22Rv1 (cell line): ENCODE measurements at regions not wholly inside any gene's neighbourhood (a gene's known extent, or its start where the extent isn't known, plus 50 kb on each side); places are given as distances from the start of the nearest gene placed in this dataset.

Source experiments
- CTCF ChIP-seq: fragments of 450-650 bp; IDR thresholded peaks from 2 replicates; pipeline ENCODE4 v1.5.1; 2017; ENCODE audit warnings: mild to moderate bottlenecking
- ZFX ChIP-seq: fragments of 450-650 bp; IDR thresholded peaks from 2 replicates; pipeline ENCODE4 v1.6.1; 2017; ENCODE audit warnings: antibody characterized with exemption, borderline replicate concordance

GRCh38 chrX:109785053-109785452, 52.0 kb upstream of the ACSL4 start:
- TF ChIP-seq CTCF (no peak), ZFX (no peak)
